Astrocyte (in vitro differentiated cells and primary cell): ENCODE measurements at regions not wholly inside any gene's neighbourhood (a gene's known extent, or its start where the extent isn't known, plus 50 kb on each side); places are given as distances from the start of the nearest gene placed in this dataset.
A peak's percentile ranks its signal among the peaks of the same experiment; 100 is the strongest.

Source experiments
- DNase-seq: peaks from one replicate; pipeline ENCODE4 v3.0.0-alpha.2; 2010; ENCODE audit warnings: low read depth
- FAIRE-seq: peaks from 2 replicates; lab custom pipeline; 2011; peaks lifted over from hg19 to GRCh38; lab: Jason Lieb, UNC
- H2AFZ ChIP-seq: 2 replicates; pipeline ENCODE4 v1.6.0; 2012; ENCODE audit warnings: low read depth, low read length, inconsistent platforms
- H3K27ac ChIP-seq: 2 replicates; pipeline ENCODE4 v1.5.1; 2011; ENCODE audit warnings: low read depth, low read length, inconsistent platforms
- H3K27me3 ChIP-seq: 2 replicates; pipeline ENCODE4 v1.6.0; 2011; ENCODE audit warnings: low read length, inconsistent platforms; ENCODE audit not compliant: insufficient read depth
- H3K36me3 ChIP-seq: 2 replicates; pipeline ENCODE4 v1.5.1; 2011; ENCODE audit warnings: low read length, inconsistent platforms; ENCODE audit not compliant: insufficient read depth
- H3K4me1 ChIP-seq: 2 replicates; pipeline ENCODE4 v1.5.1; 2011; ENCODE audit warnings: low read length, inconsistent platforms; ENCODE audit not compliant: insufficient read depth
- H3K4me2 ChIP-seq: 2 replicates; pipeline ENCODE4 v1.6.0; 2012; ENCODE audit warnings: low read length, inconsistent platforms
- H3K4me3 ChIP-seq: 2 replicates; pipeline ENCODE4 v1.5.1; 2011; ENCODE audit warnings: low read depth, mild to moderate bottlenecking, low read length, inconsistent platforms; ENCODE audit not compliant: insufficient read depth
- H3K79me2 ChIP-seq: 2 replicates; pipeline ENCODE4 v1.6.0; 2012; ENCODE audit warnings: mild to moderate bottlenecking, low read length, inconsistent platforms; ENCODE audit not compliant: insufficient read depth
- H3K9ac ChIP-seq: 2 replicates; pipeline ENCODE4 v1.6.0; 2012; ENCODE audit warnings: mild to moderate bottlenecking, low read length, inconsistent platforms
- H3K9me3 ChIP-seq: 2 replicates; pipeline ENCODE4 v1.5.1; 2012; ENCODE audit warnings: low read depth, mild to moderate bottlenecking, low read length, inconsistent platforms; ENCODE audit not compliant: insufficient read depth
- H4K20me1 ChIP-seq: 2 replicates; pipeline ENCODE4 v1.6.0; 2012; ENCODE audit warnings: low read length, inconsistent platforms; ENCODE audit not compliant: insufficient read depth
- H3K27ac Mint-ChIP-seq: one replicate; pipeline ENCODE4 v1.8.0; 2021; ENCODE audit warnings: mild to moderate bottlenecking, mixed read lengths; ENCODE audit not compliant: unreplicated experiment
- H3K27me3 Mint-ChIP-seq: one replicate; pipeline ENCODE4 v1.8.0; 2021; ENCODE audit warnings: low read depth, mixed read lengths; ENCODE audit not compliant: unreplicated experiment
- H3K36me3 Mint-ChIP-seq: one replicate; pipeline ENCODE4 v1.8.0; 2021; ENCODE audit warnings: low read depth, mixed read lengths; ENCODE audit not compliant: unreplicated experiment
- H3K4me1 Mint-ChIP-seq: one replicate; pipeline ENCODE4 v1.8.0; 2021; ENCODE audit warnings: low read depth, mixed read lengths; ENCODE audit not compliant: unreplicated experiment
- H3K4me3 Mint-ChIP-seq: one replicate; pipeline ENCODE4 v1.8.0; 2021; ENCODE audit warnings: mild to moderate bottlenecking, moderate library complexity, mixed read lengths; ENCODE audit not compliant: unreplicated experiment
- H3K9me3 Mint-ChIP-seq: one replicate; pipeline ENCODE4 v1.8.0; 2021; ENCODE audit warnings: mild to moderate bottlenecking, mixed read lengths; ENCODE audit not compliant: unreplicated experiment
- CTCF ChIP-seq: IDR thresholded peaks from 2 replicates; pipeline ENCODE4 v1.5.1; 2011; ENCODE audit warnings: low read depth, mild to moderate bottlenecking, inconsistent platforms, low read length, moderate library complexity; ENCODE audit not compliant: insufficient read depth
- EZH2 ChIP-seq: IDR thresholded peaks from 2 replicates; pipeline ENCODE4 v1.6.1; 2012; ENCODE audit warnings: mild to moderate bottlenecking, low read length, inconsistent platforms; ENCODE audit not compliant: insufficient read depth

DNA sequence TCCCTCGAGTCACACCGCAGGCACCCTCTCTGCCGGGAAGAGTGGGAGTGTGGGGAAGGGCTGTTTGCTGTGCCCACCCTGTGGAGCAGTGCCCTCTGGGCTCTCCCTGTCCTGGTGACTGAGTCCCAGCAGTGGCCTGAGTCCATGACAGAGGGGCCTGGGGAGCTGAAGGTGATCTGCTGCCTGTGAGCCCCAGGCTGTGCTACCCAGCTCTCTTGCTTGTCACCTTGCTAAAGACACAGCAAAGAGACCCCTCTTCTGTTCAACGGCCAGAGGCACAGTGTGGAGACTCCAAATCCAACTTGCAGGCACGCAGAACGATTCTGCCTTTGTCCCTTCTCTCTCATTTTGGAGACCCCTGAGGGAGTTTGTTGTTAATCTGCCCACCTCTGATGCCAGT, 232.6 kb downstream of the OPA1 start:
- Histone ChIP-seq H4K20me1 (no peaks in the 10 kb centered on the region), H3K36me3 (no peaks in the 10 kb centered on the region), H2AFZ (no peak overlapping the region), H3K27ac (no peak overlapping the region), H3K27me3 (peaks cover 29% of the 10 kb centered on the region), H3K4me3 (no peak overlapping the region), H3K4me2 (no peak overlapping the region), H3K79me2 (no peaks in the 10 kb centered on the region), H3K9me3 (no peaks in the 10 kb centered on the region), H3K4me1 (peaks cover 21% of the 10 kb centered on the region), H3K9ac (no peak overlapping the region)
- H3K4me1 Mint-ChIP-seq = peaks cover 38% of the 10 kb centered on the region
- H3K9me3 Mint-ChIP-seq = peaks cover 3% of the 10 kb centered on the region
- H3K4me3 Mint-ChIP-seq = no peak overlapping the region
- H3K36me3 Mint-ChIP-seq = no peaks in the 10 kb centered on the region
- H3K27me3 Mint-ChIP-seq = peaks cover 39% of the 10 kb centered on the region
- FAIRE-seq = no peak
- H3K27ac Mint-ChIP-seq = no peak overlapping the region
- TF ChIP-seq CTCF (no peak), EZH2 (no peak)
- DNase-seq = no peak

DNA sequence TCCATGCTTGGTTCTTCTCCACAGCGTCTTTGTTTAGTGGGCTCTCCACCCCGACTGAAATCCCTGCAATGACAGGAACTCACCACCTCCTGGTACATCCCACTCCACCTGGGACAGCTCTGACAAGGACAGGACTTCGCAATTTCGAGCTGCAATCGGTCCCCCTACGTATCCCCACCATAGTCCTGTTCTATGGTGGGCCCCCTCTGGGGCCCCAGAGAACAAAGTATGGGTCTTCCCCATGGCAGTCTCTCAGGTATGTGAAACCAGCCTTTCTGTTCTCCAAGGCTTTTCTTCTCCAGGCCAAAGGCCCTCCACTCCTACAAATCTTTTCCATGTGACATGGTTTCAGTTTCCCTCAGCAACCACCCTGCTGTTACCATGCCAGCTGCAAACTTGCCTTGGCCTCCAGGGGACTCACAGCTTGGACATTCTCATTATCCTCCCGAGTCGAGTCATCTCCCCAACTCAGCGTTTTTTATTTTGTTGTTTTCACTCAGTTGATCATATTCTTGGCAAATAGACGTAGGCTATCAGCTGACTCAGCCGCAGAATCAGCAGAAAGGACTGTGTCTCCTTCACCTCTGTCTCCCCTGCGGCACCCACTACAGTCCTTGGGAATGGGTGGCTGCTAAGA, 233.3 kb downstream of the OPA1 start:
- H3K27ac Mint-ChIP-seq = peak overlapping the region; percentile 67
- no peak for FAIRE-seq
- H3K9ac ChIP-seq = no peak overlapping the region
- peak; percentile 91 for DNase-seq
- H3K79me2 ChIP-seq = no peaks in the 10 kb centered on the region
- peaks cover 27% of the 10 kb centered on the region for H3K4me1 ChIP-seq
- H3K27me3 ChIP-seq = peaks cover 31% of the 10 kb centered on the region
- no peaks in the 10 kb centered on the region for H3K36me3 Mint-ChIP-seq
- no peak overlapping the region for H3K27ac ChIP-seq
- peaks cover 33% of the 10 kb centered on the region for H3K4me1 Mint-ChIP-seq
- H3K36me3 ChIP-seq = no peaks in the 10 kb centered on the region
- H3K4me3 ChIP-seq = no peak overlapping the region
- H3K9me3 ChIP-seq = no peaks in the 10 kb centered on the region
- H3K4me3 Mint-ChIP-seq = peak overlapping the region; percentile 50
- peaks cover 3% of the 10 kb centered on the region for H3K9me3 Mint-ChIP-seq
- H3K27me3 Mint-ChIP-seq = peaks cover 38% of the 10 kb centered on the region
- TF ChIP-seq CTCF = no peak
- TF ChIP-seq EZH2 = no peak
- no peak overlapping the region for H2AFZ ChIP-seq
- H4K20me1 ChIP-seq = no peaks in the 10 kb centered on the region
- H3K4me2 ChIP-seq = peak overlapping the region; percentile 55

DNA sequence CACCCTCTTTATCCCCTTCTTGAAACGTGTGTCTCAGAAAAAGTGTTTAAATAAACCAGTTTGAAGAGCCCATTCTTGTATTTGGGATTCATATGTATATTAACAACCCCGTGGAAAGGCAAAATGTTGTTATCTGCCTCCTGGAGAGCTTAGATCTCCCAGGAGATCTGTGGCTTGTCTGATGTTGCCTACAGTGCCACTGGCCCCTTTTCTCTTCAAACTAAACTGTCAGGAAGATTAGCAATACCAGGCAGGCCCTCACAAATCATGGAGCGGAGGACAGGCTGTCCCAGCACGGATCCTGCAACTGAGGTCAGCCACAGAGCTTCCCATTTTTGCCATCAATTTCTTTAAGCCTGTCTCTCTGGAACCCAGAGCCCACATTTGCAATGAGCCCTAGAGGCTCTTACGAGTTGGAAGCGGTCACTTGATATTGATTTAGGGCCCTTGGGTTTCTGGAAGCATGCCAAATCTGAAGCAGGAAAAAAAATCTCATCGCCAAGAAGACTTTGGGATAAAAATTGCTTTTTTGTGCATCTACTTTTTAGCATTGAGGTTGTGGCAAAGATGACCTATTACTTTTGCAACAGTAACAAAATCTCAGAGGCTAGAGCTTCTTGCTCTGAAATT, 234.1 kb downstream of the OPA1 start:
- no peak overlapping the region for H3K9ac ChIP-seq
- H3K27ac ChIP-seq = no peak overlapping the region

More for the DNA sequence above, 234.1 kb downstream of the OPA1 start:
- H3K4me1 Mint-ChIP-seq = peaks cover 31% of the 10 kb centered on the region
- peaks cover 6% of the 10 kb centered on the region for H3K9me3 Mint-ChIP-seq
- DNase-seq (no peak), FAIRE-seq (no peak)
- Histone ChIP-seq H2AFZ (no peak overlapping the region), H3K36me3 (no peaks in the 10 kb centered on the region), H4K20me1 (no peaks in the 10 kb centered on the region), H3K4me3 (no peak overlapping the region), H3K9me3 (no peaks in the 10 kb centered on the region), H3K79me2 (no peaks in the 10 kb centered on the region), H3K4me2 (peak overlapping the region; percentile 55), H3K4me1 (peaks cover 27% of the 10 kb centered on the region), H3K27me3 (peaks cover 34% of the 10 kb centered on the region)
- H3K36me3 Mint-ChIP-seq = no peaks in the 10 kb centered on the region
- H3K27me3 Mint-ChIP-seq = peaks cover 45% of the 10 kb centered on the region
- TF ChIP-seq EZH2 (no peak), CTCF (no peak)
- H3K4me3 Mint-ChIP-seq = no peak overlapping the region
- peak overlapping the region; percentile 67 for H3K27ac Mint-ChIP-seq
